ENCODE measurements at regions not wholly inside any gene's neighbourhood (a gene's known extent, or its start where the extent isn't known, plus 50 kb on each side); places are given as distances from the start of the nearest gene placed in this dataset.
"Not testable (repeated sequence)": the region's sequence is repeated elsewhere in the genome, so short reads cannot be mapped to it uniquely, and the experiment has no call there.

DNA sequence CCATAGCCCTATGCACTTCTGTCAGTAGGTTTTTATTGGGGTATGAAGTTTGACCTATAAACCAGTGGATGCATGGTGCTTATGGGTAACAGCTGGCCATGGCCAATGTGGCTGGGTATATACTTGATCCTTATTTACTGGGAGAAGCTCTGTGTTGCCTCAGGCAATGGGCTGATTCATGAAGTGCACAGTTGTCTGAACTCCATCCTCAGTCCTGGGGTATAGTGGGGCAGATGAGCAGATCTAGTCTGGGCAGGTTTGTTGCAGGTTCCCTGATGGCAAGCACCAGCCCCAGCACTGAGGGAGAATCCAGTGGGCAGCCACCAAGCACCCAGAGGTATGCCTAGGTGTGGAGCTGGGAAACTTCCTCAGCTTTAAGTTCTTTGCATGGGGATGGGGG lies 274.4 kb downstream of the TDRD3 start:
- DNase-seq, result no peak

DNA sequence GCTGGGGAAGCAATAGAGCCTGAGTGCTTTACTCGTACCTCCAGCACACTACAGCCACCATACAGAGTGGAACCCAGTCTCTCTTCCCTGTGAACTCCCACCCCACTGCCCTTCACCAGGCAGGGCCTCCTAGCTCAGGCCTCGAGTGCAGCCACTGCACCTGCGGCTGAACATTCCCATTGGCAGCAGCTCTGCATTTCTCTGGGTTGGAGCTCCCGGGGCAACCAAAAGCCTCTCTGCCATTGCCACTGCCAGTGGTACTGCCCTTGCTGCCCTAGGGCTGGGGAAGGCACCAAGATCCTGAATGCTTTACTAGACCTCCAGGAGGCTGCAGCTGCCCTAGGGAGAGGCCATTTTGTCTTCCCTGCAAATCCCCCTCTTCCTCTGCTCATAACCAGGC lies 266.8 kb downstream of the TDRD3 start:
- DNase-seq, result no peak

DNA sequence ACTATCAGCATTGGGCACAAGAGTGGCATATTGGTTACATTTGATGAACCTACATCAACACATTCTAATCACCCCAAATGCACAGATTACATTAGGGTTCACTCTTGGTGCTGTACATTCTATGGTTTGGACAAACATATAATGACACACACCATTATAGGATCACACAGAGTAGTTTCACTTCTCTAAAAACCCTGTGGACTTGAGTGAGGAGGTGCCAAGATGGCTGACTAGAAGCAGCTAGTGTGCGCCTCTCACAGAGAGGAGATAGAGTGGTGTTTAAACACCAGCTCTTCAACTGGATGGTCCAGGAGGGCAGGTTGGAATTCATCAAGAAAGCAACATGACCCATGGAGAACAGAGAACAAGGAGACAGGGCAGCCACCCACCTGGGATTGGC lies 265.6 kb downstream of the TDRD3 start:
- no peak for DNase-seq

DNA sequence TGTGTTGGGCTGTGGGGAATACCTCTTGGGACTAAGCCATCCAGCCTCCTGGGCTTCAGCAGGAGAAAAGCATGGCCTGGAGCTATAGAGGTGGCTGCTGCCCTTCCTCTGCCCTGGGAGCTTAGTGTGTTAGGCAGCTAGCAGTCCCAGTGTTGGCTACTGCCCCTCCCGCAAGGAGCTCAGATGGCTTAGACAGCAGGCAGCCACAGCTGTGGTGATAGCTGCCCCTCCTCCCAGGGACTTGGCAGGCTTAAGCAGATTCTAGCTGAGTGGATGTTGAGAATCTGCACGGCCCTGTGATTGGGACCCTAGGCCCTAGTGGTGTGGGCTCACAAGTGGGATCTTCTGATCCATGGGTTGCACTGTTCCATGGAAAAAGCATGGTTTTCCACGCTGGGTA lies 264.5 kb downstream of the TDRD3 start:
- no peak for DNase-seq

DNA sequence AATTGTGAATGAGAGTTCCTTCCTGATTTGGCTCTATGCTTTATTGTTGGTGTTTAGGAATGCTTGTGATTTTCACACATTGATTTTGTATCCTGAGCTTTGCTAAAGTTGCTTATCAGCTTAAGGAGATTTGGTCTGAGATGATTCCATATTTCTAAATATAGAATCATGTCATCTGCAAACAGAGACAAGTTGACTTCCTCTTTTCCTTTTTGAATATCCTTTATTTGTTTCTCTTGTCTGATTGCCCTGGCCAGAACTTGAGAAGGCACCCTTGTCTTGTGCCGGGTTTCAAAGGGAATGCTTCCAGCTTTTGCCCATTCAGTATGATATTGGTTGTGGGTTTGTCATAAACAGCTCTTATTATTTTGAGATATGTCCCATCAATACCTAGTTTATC lies 260.6 kb downstream of the TDRD3 start:
- DNase-seq, result not testable (repeated sequence)

DNA sequence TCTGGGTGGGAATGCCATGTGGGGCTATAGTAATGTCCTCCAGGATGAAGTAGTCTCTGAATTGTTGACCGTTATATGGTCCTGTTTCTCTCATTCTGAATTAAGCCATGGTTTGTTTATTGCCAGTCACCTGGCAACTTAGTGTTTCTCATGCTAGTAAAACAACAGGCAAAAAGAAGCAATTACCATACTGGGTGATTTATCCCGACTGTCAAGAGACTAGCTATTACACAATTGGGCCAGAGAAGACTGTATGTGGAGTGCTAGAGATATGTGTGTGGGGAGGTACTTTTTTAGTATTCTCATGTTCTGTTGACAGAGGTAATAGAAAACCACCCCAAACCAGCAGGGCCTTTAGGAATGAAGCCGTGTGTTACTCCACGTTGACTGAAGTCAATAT lies 258.2 kb downstream of the TDRD3 start:
- no peak for DNase-seq

DNA sequence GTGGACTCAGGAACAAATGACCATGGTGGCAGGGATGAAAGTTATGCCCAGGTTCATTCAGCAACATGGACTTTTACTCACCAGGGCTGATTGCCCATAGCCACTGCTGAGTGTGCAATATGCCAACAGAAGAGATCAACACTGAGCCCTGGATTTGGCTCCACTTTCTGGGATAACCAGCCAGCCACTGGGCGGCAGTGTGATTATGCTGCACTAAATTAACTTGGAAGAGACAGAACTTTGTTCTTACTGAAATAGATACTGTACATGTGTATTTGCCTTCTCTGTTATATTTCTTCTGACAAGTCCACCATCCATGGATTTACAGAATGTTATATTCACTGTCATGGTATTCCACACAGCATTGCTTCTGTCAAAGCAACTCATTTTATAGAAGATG lies 257.4 kb downstream of the TDRD3 start:
- no peak for DNase-seq

DNA sequence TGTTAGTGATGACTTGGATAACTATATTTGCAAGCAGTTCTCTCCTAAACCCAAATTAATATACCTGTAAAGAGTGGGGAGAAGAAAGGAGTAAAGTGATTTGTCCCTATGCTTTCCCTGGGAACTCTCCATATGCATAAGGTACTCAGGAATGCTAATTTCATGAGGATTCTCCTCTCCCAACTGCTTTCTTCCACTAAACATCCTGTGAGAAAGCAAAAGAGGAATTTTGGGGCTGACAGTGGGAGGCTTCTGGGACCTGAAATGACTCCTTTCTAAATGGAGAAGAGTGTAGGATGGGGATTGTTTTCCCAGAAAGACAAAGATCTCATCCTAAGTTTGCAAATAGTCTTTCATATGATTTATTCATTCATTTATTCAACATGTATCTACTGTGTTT lies 250.5 kb downstream of the TDRD3 start:
- no peak for DNase-seq

DNA sequence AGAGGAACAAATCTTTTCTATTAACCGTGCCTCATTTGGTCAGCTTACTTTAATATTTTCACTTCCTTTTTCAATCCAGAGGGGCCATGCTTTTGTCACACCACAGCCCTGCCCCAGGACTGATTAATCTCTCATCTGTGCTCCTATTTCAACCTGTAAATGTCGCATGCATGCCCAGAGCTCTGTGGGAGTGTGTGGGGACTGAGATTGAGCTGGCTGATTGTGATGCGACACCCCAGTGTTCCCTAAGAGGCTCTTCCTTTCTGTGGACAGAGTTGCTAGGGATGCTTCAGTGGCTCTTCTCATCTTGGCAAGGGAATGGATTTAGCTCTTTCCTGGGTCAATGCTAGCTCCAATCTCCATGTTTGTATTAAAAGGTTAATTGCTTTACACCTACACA lies 249.6 kb downstream of the TDRD3 start:
- no peak for DNase-seq

DNA sequence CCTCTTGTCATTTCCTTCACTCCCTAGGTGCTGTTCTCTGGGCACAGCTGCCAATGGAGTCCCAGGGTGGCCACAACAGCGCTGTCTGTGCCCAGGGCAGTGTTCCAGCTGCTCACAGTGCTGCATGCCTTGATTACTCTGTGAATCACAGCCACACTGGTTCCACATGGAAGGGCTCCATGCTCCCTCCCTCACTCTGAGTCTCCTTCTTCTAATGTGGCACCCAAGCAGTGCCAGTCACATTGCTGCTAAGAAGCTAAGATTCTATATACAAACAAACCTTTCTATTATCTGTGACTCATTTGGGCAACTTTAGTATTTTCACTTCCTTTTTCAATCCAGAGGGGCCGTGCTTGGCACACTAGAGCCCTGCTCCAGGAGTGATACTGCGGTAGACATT lies 248.7 kb downstream of the TDRD3 start:
- DNase-seq, result no peak

DNA sequence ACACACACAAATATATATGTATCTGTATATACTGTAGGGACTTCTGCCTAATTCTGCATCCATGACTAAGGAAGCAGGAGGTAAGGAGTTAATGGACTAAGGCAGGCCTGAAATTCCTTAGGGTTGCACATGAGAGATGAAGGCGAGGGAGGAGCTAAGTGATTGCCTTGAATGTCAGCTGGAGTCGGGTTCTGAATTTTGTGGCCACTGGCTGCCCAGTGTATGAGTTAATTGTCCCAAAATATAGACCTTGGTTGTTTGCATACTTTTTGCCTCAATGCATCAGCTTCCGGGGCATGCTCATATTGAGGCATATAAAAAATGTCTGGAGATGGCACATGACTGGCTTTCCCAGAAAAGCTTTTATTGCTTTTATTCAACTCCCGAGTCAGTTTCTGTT lies 245.5 kb downstream of the TDRD3 start:
- no peak for DNase-seq

DNA sequence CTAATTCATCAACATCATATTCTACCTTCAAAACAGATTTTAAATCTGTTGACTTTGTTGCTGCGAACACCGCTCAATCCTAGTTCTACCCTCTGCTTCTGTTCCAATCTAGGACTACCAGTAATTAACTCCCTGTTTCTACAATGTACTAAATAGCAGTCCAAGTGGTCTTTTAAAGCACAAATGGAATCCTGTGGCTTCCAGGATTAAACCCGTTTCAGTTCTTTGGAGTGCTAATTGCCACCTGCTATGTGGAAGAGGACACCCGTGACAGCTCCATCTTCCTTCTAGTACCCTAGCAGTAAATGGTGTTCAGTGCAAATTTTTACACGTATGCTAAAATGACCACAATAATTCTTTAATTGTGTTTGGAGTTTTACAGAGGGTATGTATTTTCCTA lies 232.1 kb downstream of the TDRD3 start:
- DNase-seq, result no peak

DNA sequence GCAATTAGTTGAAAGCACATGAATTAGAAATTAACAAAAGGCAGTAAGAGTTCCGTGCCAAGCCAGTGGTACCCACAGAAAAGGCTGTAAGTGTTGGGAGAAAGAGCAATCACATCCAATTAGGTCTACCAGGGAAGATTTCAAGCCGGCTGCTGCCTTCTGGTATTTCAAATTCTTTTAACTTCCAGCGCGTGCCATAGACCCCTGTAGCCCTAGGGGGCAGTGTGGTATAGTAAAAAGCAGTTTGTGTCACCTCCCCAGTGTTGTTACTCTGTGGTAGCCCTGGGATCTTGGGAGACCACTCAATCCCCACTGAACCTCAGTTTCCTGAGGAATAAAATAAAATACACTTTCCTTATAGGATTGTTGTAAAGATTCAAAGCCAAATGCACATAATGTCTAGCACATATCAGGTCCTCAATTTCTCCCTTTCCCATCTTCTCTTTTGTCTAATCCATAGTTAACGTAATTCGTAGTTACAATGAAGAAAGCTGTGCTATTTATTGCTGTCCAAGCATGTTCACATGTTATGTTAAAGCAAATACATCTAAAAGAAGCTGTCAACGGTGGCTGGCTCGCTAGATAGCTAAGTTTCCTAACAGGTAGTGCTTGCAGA lies 230.2 kb downstream of the TDRD3 start:
- DNase-seq, result no peak

Measured in right kidney (tissue), 1 donor.